K562 (cell line): ENCODE measurements at regions not wholly inside any gene's neighbourhood (a gene's known extent, or its start where the extent isn't known, plus 50 kb on each side); places are given as distances from the start of the nearest gene placed in this dataset.

Experiments used
- ATAC-seq: fragments of 200-7000 bp; cut with Tn5 transposase; 3 replicates; pipeline ENCODE4 v1.9.1; 2020; ENCODE audit warnings: moderate library complexity
- BruUV-seq: library from RNA; stranded (reverse); fragments of 400-500 nt; replicated peaks from 2 replicates; lab custom pipeline; 2021; lab: Mats Ljungman, UMichigan
- CTCF ChIA-PET: fragments of 300-600 bp; formaldehyde crosslinking; extraction: SDS; loops from one replicate; lab custom pipeline; 2021; ENCODE audit warnings: low intra/inter-chr PET ratio; lab: Yijun Ruan, JAX
- POLR2A ChIA-PET: fragments of 300-600, 350-650 bp; sonication (Branson Sonifier 250); formaldehyde crosslinking; extraction: SDS; loops from one replicate; lab custom pipeline; 2021; ENCODE audit warnings: antibody characterized with exemption, inconsistent platforms; lab: Yijun Ruan, JAX
- DNase-seq, 4 experiments: peaks; one replicate each; pipeline versions ENCODE4 v3.0.0 to v3.0.0-alpha.2; 2011 to 2018; ENCODE audit warnings: low spot score in 3 of 4, mixed read lengths in 3 of 4; ENCODE audit errors: extremely low read depth in 1 of 4
- FAIRE-seq: peaks from 2 replicates; lab custom pipeline; 2011; peaks lifted over from hg19 to GRCh38; lab: Jason Lieb, UNC
- H2AFZ ChIP-seq: 2 replicates; pipeline ENCODE4 v1.6.0; 2011; ENCODE audit warnings: low read depth, low read length, control low read depth, inconsistent platforms
- H3K27ac ChIP-seq: fragments of 200-600 bp; 3 replicates; pipeline ENCODE4 v1.8.0; 2011; ENCODE audit warnings: low read depth, mild to moderate bottlenecking, control low read depth, inconsistent platforms, low read length, moderate library complexity, mixed read lengths; ENCODE audit errors: extremely low read depth
- H3K27me3 ChIP-seq, 2 experiments: fragments of 300-600 bp in 1 of 2; 2 replicates in 1 of 2; 3 replicates in 1 of 2; pipeline versions ENCODE4 v1.6.0 to v1.8.0; 2011; ENCODE audit warnings: inconsistent platforms in 2 of 2, low read length in 2 of 2, mild to moderate bottlenecking in 1 of 2, mixed read lengths in 1 of 2, moderate library complexity in 1 of 2; ENCODE audit not compliant: control insufficient read depth in 2 of 2, insufficient read depth in 2 of 2
- H3K36me3 ChIP-seq: fragments of 300-600 bp; 3 replicates; pipeline ENCODE4 v1.8.0; 2011; ENCODE audit warnings: mild to moderate bottlenecking, low read length, inconsistent platforms; ENCODE audit not compliant: control insufficient read depth, insufficient read depth
- H3K4me1 ChIP-seq, 2 experiments: fragments of 200-600 bp in 1 of 2; replicated peaks in 1 of 2; 2 replicates in 1 of 2; 3 replicates in 1 of 2; pipeline versions ENCODE4 v1.5.1 to v1.8.0; 2011; ENCODE audit warnings: inconsistent platforms in 2 of 2, low read length in 2 of 2, mild to moderate bottlenecking in 1 of 2, mixed read lengths in 1 of 2, moderate library complexity in 1 of 2; ENCODE audit not compliant: control insufficient read depth in 2 of 2, insufficient read depth in 2 of 2
- H3K4me2 ChIP-seq: 2 replicates; pipeline ENCODE4 v1.6.1; 2011; ENCODE audit warnings: low read length, control low read depth, inconsistent platforms, mixed read lengths; ENCODE audit not compliant: insufficient read depth
- H3K4me3 ChIP-seq: fragments of 200-600 bp; sonication (generic), shearing (Covaris generic); 2 replicates; pipeline ENCODE4 v1.5.1; 2016; ENCODE audit warnings: control low read depth, inconsistent platforms
- H3K79me2 ChIP-seq: fragments of 200-600 bp; 3 replicates; pipeline ENCODE4 v1.8.0; 2011; ENCODE audit warnings: low read length, inconsistent platforms; ENCODE audit not compliant: control insufficient read depth, insufficient read depth
- H3K9ac ChIP-seq, 2 experiments: 2 replicates each; pipeline versions ENCODE4 v1.6.0 to v1.6.1; 2011; ENCODE audit warnings: low read depth in 2 of 2, low read length in 2 of 2, control low read depth in 1 of 2, inconsistent platforms in 1 of 2, mild to moderate bottlenecking in 1 of 2, mixed read lengths in 1 of 2; ENCODE audit not compliant: insufficient read depth in 1 of 2
- H3K9me1 ChIP-seq: one replicate; pipeline ENCODE4 v1.6.0; 2011; ENCODE audit warnings: inconsistent platforms, mild to moderate bottlenecking, low read length, moderate library complexity; ENCODE audit not compliant: control insufficient read depth, insufficient read depth
- H3K9me3 ChIP-seq: replicated peaks from 2 replicates; pipeline ENCODE4 v1.5.1; 2011; ENCODE audit warnings: low read depth, low read length, inconsistent platforms; ENCODE audit not compliant: control insufficient read depth, insufficient read depth
- H4K20me1 ChIP-seq: replicated peaks from 2 replicates; pipeline ENCODE4 v1.6.1; 2011; ENCODE audit warnings: low read length, inconsistent platforms, mixed read lengths; ENCODE audit not compliant: control insufficient read depth, insufficient read depth
- BCL6 ChIP-seq: fragments of 250-450 bp; sonication (Bioruptor Pico); IDR thresholded peaks from 2 replicates; pipeline ENCODE4 v1.4.0; 2020
- KDM5B ChIP-seq: fragments of 200-600 bp; sonication (generic); IDR thresholded peaks from 2 replicates; pipeline ENCODE4 v1.6.1; 2012; ENCODE audit warnings: low read depth, mild to moderate bottlenecking, moderate library complexity, low read length, control low read depth, inconsistent platforms; ENCODE audit not compliant: insufficient replicate concordance
- KLF10 ChIP-seq: fragments of 250-450 bp; sonication (Bioruptor Pico); IDR thresholded peaks from 2 replicates; pipeline ENCODE4 v1.6.1; 2021; ENCODE audit warnings: matching md5 sums
- SMAD2 ChIP-seq: fragments of 150-350 bp; IDR thresholded peaks from 2 replicates; pipeline ENCODE4 v1.6.1; 2014; ENCODE audit warnings: low read depth, mild to moderate bottlenecking, low read length
- ZKSCAN1 ChIP-seq: fragments of 150-350 bp; IDR thresholded peaks from 2 replicates; pipeline ENCODE4 v1.6.1; 2016; ENCODE audit warnings: low read depth, low read length
- ZNF79 ChIP-seq: fragments of 250-450 bp; sonication (Bioruptor Pico); IDR thresholded peaks from 2 replicates; pipeline ENCODE4 v1.4.0; 2020; ENCODE audit warnings: low read depth, mild to moderate bottlenecking, moderate library complexity
- WGBS: fragments of 100-300 bp; shearing (Covaris generic); methylation state at CpG from one replicate; pipeline ENCODE4 v1.1.6; 2016; ENCODE audit warnings: low coverage, mixed read lengths; ENCODE audit not compliant: insufficient coverage; ENCODE audit errors: missing lambda C conversion rate; 5-methylcytosine and 5-hydroxymethylcytosine counted together
- in situ Hi-C: fragments of 300-500 bp; cut with MboI; formaldehyde crosslinking; loops from 4 replicates; pipeline ENCODE4 v1.15.0; 2018; ENCODE audit warnings: inconsistent platforms, mixed read lengths
- intact Hi-C: fragments of 100-400 bp; cut with micrococcal nuclease; formaldehyde crosslinking; loops from 2 replicates; pipeline ENCODE4 v1.14.2; 2022
- TF ChIP-seq, protein P1 (sequence below), 3 experiments: IDR thresholded peaks in 2 of 3; conservative IDR thresholded peaks in 1 of 3; 2 replicates each; pipeline ENCODE4 v1.5.1; 2011 to 2012; ENCODE audit warnings: low read length in 3 of 3, mild to moderate bottlenecking in 3 of 3, control low read depth in 2 of 3, improper control_type of control experiment in 1 of 3, inconsistent platforms in 1 of 3, low read depth in 1 of 3, mixed read lengths in 1 of 3, moderate library complexity in 1 of 3; ENCODE audit not compliant: insufficient read depth in 2 of 3
- TF ChIP-seq, protein P2 (sequence below), 3 experiments: fragments of 200-800 bp in 1 of 3; fragments of 250-450 bp in 1 of 3; fragments of 450-650 bp in 1 of 3; sonication (Bioruptor Pico) in 1 of 3; sonication (Bioruptor generic) in 1 of 3; formaldehyde crosslinking in 1 of 3; IDR thresholded peaks; 2 replicates each; pipeline versions ENCODE4 v1.6.1 to v1.8.0; 2016 to 2022; ENCODE audit warnings: mild to moderate bottlenecking in 2 of 3, missing genetic modification characterization in 2 of 3, missing compliant biosample characterization in 1 of 3, moderate library complexity in 1 of 3
- TF ChIP-seq, protein P3 (sequence below): fragments of 450-650 bp; formaldehyde crosslinking; IDR thresholded peaks from 2 replicates; pipeline ENCODE4 v1.4.0; 2020; ENCODE audit warnings: mild to moderate bottlenecking
- TF ChIP-seq, protein P4 (sequence below): sonication (generic); formaldehyde crosslinking; IDR thresholded peaks from 2 replicates; pipeline ENCODE4 v1.8.1; 2023; ENCODE audit warnings: mild to moderate bottlenecking, missing genetic modification reagents

DNA sequence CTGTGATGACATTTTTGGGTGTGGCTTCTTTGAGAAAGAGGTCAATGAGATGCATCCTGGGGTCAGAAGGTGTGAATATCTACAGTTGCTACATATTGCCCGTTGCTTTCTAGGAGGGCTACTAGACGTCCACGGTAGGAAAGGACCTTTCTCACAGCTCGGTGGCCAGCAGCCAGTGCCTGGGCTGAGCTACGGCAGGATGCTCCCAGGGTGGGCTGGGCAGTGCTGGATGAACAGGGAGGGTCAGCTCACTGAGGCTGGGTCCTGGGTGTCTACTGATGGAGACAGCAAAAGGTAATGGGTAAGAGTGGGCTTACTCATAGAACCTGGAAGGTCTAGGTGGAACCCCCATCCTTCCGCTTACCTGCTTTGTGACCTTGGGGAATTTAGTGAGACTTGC is 188.3 kb upstream of the WSCD1 start (continued):
- TF ChIP-seq, protein P1, sequence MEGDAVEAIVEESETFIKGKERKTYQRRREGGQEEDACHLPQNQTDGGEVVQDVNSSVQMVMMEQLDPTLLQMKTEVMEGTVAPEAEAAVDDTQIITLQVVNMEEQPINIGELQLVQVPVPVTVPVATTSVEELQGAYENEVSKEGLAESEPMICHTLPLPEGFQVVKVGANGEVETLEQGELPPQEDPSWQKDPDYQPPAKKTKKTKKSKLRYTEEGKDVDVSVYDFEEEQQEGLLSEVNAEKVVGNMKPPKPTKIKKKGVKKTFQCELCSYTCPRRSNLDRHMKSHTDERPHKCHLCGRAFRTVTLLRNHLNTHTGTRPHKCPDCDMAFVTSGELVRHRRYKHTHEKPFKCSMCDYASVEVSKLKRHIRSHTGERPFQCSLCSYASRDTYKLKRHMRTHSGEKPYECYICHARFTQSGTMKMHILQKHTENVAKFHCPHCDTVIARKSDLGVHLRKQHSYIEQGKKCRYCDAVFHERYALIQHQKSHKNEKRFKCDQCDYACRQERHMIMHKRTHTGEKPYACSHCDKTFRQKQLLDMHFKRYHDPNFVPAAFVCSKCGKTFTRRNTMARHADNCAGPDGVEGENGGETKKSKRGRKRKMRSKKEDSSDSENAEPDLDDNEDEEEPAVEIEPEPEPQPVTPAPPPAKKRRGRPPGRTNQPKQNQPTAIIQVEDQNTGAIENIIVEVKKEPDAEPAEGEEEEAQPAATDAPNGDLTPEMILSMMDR (IDR thresholded peaks at IDR 0.05 in 2 of 3, conservative IDR thresholded peaks at IDR 0.05 in 1 of 3; ENCODE audit: insufficient read depth in 2 of 3, low read depth in 1 of 3, low read length in 3 of 3), result no peak

DNA sequence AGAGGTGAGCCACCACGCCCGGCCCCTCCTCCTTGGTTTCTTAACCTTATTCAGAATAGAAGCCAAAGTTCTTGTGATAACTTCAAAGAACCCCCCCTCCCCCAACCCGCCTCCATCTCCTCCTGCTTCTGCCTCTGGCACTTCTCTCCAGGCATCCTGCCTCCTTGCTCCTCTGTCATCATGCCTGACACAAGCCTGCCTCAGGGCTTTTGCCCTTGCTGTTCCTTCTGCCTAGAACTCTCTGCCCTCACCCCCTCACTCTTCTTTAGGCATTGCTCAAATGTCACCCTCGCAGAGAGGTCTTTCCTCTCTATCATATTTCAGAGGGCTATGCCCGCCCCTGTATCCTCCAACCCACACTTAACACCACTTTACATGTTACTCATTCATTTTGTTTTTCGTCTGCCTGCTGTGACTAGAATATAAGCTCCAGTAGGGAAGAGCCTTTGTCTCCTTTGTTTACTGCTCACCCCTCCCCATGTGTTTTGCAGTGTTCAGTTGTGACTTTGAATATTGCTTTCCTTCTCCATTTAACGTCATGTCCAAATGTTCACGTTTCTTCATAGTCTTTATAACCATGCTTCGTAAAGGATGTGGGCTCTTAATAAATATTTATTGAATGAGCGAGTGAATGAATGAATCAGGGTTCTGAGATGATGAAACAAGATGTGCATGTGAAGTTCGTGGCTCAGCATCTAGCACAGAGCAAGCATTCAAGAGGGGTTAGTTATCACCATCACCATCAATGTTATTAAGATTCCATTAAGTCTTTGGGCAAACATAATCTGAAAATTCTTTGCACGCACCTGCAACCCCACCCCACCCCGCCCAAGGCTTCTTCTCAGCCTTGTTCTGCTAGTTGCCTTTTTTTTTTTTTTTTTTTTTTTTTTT is 186.2 kb upstream of the WSCD1 start:
- CTCF ChIA-PET, result no interaction called here
- no peaks in the 10 kb centered on the region for H3K4me1 ChIP-seq
- H3K9me3 ChIP-seq, result no peaks in the 10 kb centered on the region
- H3K9ac ChIP-seq, result no peak overlapping the region
- FAIRE-seq, result no peak
- no peak for ATAC-seq
- no TSS peak for BruUV-seq
- H3K4me2 ChIP-seq, result no peak overlapping the region
- no peak for DNase-seq
- no peaks in the 10 kb centered on the region for H4K20me1 ChIP-seq
- no peaks in the 10 kb centered on the region for H3K36me3 ChIP-seq
- no peak overlapping the region for H2AFZ ChIP-seq
- 6% methylated on average over 11 of the region's 13 CpGs for WGBS
- no peaks in the 10 kb centered on the region for H3K27me3 ChIP-seq
- POLR2A ChIA-PET, result no interaction called here
- intact Hi-C loops (no loop called here), in situ Hi-C loops (no loop called here)
- no peaks in the 10 kb centered on the region for H3K79me2 ChIP-seq
- H3K27ac ChIP-seq, result no peak overlapping the region
- no peak overlapping the region for H3K4me3 ChIP-seq
- no peaks in the 10 kb centered on the region for H3K9me1 ChIP-seq
- no peak for TF ChIP-seq ZKSCAN1
- no peak for TF ChIP-seq KDM5B
- TF ChIP-seq, protein P2, sequence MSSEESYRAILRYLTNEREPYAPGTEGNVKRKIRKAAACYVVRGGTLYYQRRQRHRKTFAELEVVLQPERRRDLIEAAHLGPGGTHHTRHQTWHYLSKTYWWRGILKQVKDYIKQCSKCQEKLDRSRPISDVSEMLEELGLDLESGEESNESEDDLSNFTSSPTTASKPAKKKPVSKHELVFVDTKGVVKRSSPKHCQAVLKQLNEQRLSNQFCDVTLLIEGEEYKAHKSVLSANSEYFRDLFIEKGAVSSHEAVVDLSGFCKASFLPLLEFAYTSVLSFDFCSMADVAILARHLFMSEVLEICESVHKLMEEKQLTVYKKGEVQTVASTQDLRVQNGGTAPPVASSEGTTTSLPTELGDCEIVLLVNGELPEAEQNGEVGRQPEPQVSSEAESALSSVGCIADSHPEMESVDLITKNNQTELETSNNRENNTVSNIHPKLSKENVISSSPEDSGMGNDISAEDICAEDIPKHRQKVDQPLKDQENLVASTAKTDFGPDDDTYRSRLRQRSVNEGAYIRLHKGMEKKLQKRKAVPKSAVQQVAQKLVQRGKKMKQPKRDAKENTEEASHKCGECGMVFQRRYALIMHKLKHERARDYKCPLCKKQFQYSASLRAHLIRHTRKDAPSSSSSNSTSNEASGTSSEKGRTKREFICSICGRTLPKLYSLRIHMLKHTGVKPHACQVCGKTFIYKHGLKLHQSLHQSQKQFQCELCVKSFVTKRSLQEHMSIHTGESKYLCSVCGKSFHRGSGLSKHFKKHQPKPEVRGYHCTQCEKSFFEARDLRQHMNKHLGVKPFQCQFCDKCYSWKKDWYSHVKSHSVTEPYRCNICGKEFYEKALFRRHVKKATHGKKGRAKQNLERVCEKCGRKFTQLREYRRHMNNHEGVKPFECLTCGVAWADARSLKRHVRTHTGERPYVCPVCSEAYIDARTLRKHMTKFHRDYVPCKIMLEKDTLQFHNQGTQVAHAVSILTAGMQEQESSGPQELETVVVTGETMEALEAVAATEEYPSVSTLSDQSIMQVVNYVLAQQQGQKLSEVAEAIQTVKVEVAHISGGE (CRISPR knock-in tag; IDR thresholded peaks at IDR 0.05), result no peak
- no peak for TF ChIP-seq KLF10 (CRISPR knock-in tag)
- TF ChIP-seq BCL6, result no peak
- TF ChIP-seq, protein P3, sequence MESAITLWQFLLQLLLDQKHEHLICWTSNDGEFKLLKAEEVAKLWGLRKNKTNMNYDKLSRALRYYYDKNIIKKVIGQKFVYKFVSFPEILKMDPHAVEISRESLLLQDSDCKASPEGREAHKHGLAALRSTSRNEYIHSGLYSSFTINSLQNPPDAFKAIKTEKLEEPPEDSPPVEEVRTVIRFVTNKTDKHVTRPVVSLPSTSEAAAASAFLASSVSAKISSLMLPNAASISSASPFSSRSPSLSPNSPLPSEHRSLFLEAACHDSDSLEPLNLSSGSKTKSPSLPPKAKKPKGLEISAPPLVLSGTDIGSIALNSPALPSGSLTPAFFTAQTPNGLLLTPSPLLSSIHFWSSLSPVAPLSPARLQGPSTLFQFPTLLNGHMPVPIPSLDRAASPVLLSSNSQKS, result no peak
- no peak for TF ChIP-seq SMAD2
- TF ChIP-seq ZNF79 (CRISPR knock-in tag), result no peak
- TF ChIP-seq, protein P4, sequence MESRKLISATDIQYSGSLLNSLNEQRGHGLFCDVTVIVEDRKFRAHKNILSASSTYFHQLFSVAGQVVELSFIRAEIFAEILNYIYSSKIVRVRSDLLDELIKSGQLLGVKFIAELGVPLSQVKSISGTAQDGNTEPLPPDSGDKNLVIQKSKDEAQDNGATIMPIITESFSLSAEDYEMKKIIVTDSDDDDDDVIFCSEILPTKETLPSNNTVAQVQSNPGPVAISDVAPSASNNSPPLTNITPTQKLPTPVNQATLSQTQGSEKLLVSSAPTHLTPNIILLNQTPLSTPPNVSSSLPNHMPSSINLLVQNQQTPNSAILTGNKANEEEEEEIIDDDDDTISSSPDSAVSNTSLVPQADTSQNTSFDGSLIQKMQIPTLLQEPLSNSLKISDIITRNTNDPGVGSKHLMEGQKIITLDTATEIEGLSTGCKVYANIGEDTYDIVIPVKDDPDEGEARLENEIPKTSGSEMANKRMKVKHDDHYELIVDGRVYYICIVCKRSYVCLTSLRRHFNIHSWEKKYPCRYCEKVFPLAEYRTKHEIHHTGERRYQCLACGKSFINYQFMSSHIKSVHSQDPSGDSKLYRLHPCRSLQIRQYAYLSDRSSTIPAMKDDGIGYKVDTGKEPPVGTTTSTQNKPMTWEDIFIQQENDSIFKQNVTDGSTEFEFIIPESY (CRISPR knock-in tag), result no peak
